HepG2 (cell line): ENCODE measurements at regions not wholly inside any gene's neighbourhood (a gene's known extent, or its start where the extent isn't known, plus 50 kb on each side); places are given as distances from the start of the nearest gene placed in this dataset.

ENCODE experiments used
- CEBPB ChIP-seq: IDR thresholded peaks from 2 replicates; pipeline ENCODE4 v1.6.1; 2011; ENCODE audit warnings: low read depth, low read length, improper control_type of control experiment, borderline replicate concordance
- CERS6 ChIP-seq: sonication (generic); formaldehyde crosslinking; IDR thresholded peaks from 2 replicates; pipeline ENCODE4 v1.5.0; 2020; ENCODE audit warnings: missing genetic modification reagents
- FOXC1 ChIP-seq: sonication (generic); formaldehyde crosslinking; IDR thresholded peaks from 2 replicates; pipeline ENCODE4 v1.8.0; 2022; ENCODE audit warnings: mild to moderate bottlenecking, missing genetic modification reagents, borderline replicate concordance
- HMGXB3 ChIP-seq: sonication (generic); formaldehyde crosslinking; IDR thresholded peaks from 2 replicates; pipeline ENCODE4 v1.4.0; 2020; ENCODE audit warnings: missing genetic modification reagents, borderline replicate concordance
- KDM1A ChIP-seq: IDR thresholded peaks from 2 replicates; pipeline ENCODE4 v1.6.1; 2016; ENCODE audit warnings: missing compliant biosample characterization
- SUZ12 ChIP-seq: fragments of 150-350 bp; IDR thresholded peaks from 2 replicates; pipeline ENCODE4 v1.6.1; 2014; ENCODE audit warnings: low read depth, low read length
- TAF1 ChIP-seq: sonication (generic); formaldehyde crosslinking; IDR thresholded peaks from 2 replicates; pipeline ENCODE4 v1.4.0; 2020; ENCODE audit warnings: missing genetic modification reagents
- TCF7 ChIP-seq: sonication (generic); IDR thresholded peaks from 2 replicates; pipeline ENCODE4 v1.6.1; 2016; ENCODE audit warnings: antibody characterized with exemption, low read depth
- ZBTB10 ChIP-seq: sonication (generic); formaldehyde crosslinking; IDR thresholded peaks from 2 replicates; pipeline ENCODE4 v1.4.0; 2020; ENCODE audit warnings: missing genetic modification reagents, borderline replicate concordance
- ZKSCAN8 ChIP-seq: IDR thresholded peaks from 2 replicates; pipeline ENCODE4 v1.6.1; 2016; ENCODE audit warnings: borderline replicate concordance, missing genetic modification reagents, missing compliant biosample characterization
- ZNF121 ChIP-seq: sonication (generic); formaldehyde crosslinking; IDR thresholded peaks from 2 replicates; pipeline ENCODE4 v1.5.0; 2020; ENCODE audit warnings: mild to moderate bottlenecking, missing genetic modification reagents
- ZNF18 ChIP-seq: sonication (generic); formaldehyde crosslinking; IDR thresholded peaks from 2 replicates; pipeline ENCODE4 v1.8.0; 2022; ENCODE audit warnings: mild to moderate bottlenecking, missing genetic modification reagents; ENCODE audit not compliant: insufficient replicate concordance
- ZNF251 ChIP-seq: sonication (generic); formaldehyde crosslinking; IDR thresholded peaks from 2 replicates; pipeline ENCODE4 v1.9.0; 2021; ENCODE audit warnings: mild to moderate bottlenecking, missing genetic modification reagents
- ZNF282 ChIP-seq: fragments of 450-650 bp; IDR thresholded peaks from 2 replicates; pipeline ENCODE4 v1.6.1; 2018; ENCODE audit not compliant: partially characterized antibody
- ZNF468 ChIP-seq: sonication (generic); formaldehyde crosslinking; IDR thresholded peaks from 2 replicates; pipeline ENCODE4 v1.8.0; 2022; ENCODE audit warnings: mild to moderate bottlenecking, moderate library complexity, missing genetic modification reagents
- ZNF552 ChIP-seq: sonication (generic); formaldehyde crosslinking; IDR thresholded peaks from 2 replicates; pipeline ENCODE4 v1.9.0; 2022; ENCODE audit warnings: missing genetic modification reagents, mild to moderate bottlenecking, borderline replicate concordance
- ZNF577 ChIP-seq: sonication (generic); formaldehyde crosslinking; IDR thresholded peaks from 2 replicates; pipeline ENCODE4 v1.4.0; 2020; ENCODE audit warnings: mild to moderate bottlenecking, low read depth, missing genetic modification reagents, borderline replicate concordance
- ZNF589 ChIP-seq: sonication (generic); formaldehyde crosslinking; conservative IDR thresholded peaks from 2 replicates; pipeline ENCODE4 v1.8.0; 2022; ENCODE audit warnings: mild to moderate bottlenecking, moderate library complexity, missing genetic modification reagents
- ZNF616 ChIP-seq: sonication (generic); formaldehyde crosslinking; IDR thresholded peaks from 2 replicates; pipeline ENCODE4 v1.5.0; 2020; ENCODE audit warnings: low read depth, mild to moderate bottlenecking, missing genetic modification reagents
- ZNF652 ChIP-seq: IDR thresholded peaks from 2 replicates; pipeline ENCODE4 v1.6.1; 2016; ENCODE audit warnings: low read depth, borderline replicate concordance

GRCh38 chr15:67914537-67915460 lies 75.0 kb upstream of the RNU6-1 start (continued):
- no peak for TF ChIP-seq ZBTB10 (CRISPR knock-in tag)
- TF ChIP-seq ZNF251 (CRISPR knock-in tag): no peak
- TF ChIP-seq HMGXB3 (CRISPR knock-in tag): no peak
- TF ChIP-seq FOXC1 (CRISPR knock-in tag): no peak
- no peak for TF ChIP-seq ZNF282
- no peak for TF ChIP-seq TCF7
- no peak for TF ChIP-seq ZNF589 (CRISPR knock-in tag)
- TF ChIP-seq ZKSCAN8: 0 out of 2 replicates have a peak, but pooled peaks have one; percentile 40
- TF ChIP-seq CERS6 (CRISPR knock-in tag): no peak
- no peak for TF ChIP-seq ZNF18 (CRISPR knock-in tag)
- TF ChIP-seq ZNF468: no peak
- TF ChIP-seq TAF1 (CRISPR knock-in tag): no peak
- TF ChIP-seq SUZ12: no peak
- TF ChIP-seq ZNF652: peak; percentile 67
- no peak for TF ChIP-seq ZNF577 (CRISPR knock-in tag)
- no peak for TF ChIP-seq CEBPB
- TF ChIP-seq ZNF552 (CRISPR knock-in tag): no peak
- TF ChIP-seq ZNF616: no peak
- no peak for TF ChIP-seq ZNF121
- no peak for TF ChIP-seq KDM1A (CRISPR knock-in tag)
